Liver (tissue), 8 donors: ENCODE measurements at regions not wholly inside any gene's neighbourhood (a gene's known extent, or its start where the extent isn't known, plus 50 kb on each side); places are given as distances from the start of the nearest gene placed in this dataset.

Experiments used
- DNase-seq: peaks from one replicate; pipeline ENCODE4 v3.0.0-alpha.2; 2017; ENCODE audit warnings: low spot score
- H3K27ac ChIP-seq, 2 donors: one replicate each; pipeline ENCODE4 v1.7.0; 2013; ENCODE audit warnings: inconsistent platforms in 2 of 2, low read length in 2 of 2, control low read depth in 1 of 2, low read depth in 1 of 2, mild to moderate bottlenecking in 1 of 2
- H3K27me3 ChIP-seq, 4 donors: one replicate each; pipeline versions ENCODE4 v1.6.1 to v1.7.0; 2013; ENCODE audit warnings: low read length in 3 of 4, inconsistent platforms in 1 of 4, mild to moderate bottlenecking in 1 of 4, moderate library complexity in 1 of 4; ENCODE audit not compliant: control insufficient read depth in 4 of 4, insufficient read depth in 4 of 4
- H3K36me3 ChIP-seq, 4 donors: one replicate each; pipeline versions ENCODE4 v1.6.1 to v1.7.0; 2013; ENCODE audit warnings: low read length in 3 of 4, mild to moderate bottlenecking in 3 of 4, low read depth in 1 of 4, moderate library complexity in 1 of 4; ENCODE audit not compliant: control insufficient read depth in 4 of 4, insufficient read depth in 3 of 4
- H3K4me1 ChIP-seq, 4 donors: one replicate each; pipeline versions ENCODE4 v1.6.1 to v1.7.0; 2013; ENCODE audit warnings: low read length in 3 of 4, mild to moderate bottlenecking in 3 of 4, moderate library complexity in 1 of 4; ENCODE audit not compliant: control insufficient read depth in 4 of 4, insufficient read depth in 4 of 4
- H3K4me3 ChIP-seq, 3 donors: one replicate each; pipeline versions ENCODE4 v1.6.1 to v1.7.0; 2013; ENCODE audit warnings: low read length in 3 of 3, control low read depth in 1 of 3, low read depth in 1 of 3, mild to moderate bottlenecking in 1 of 3
- H3K9ac ChIP-seq, 2 donors: one replicate each; pipeline ENCODE4 v1.7.0; 2013; ENCODE audit warnings: low read length in 2 of 2, mild to moderate bottlenecking in 2 of 2, moderate library complexity in 2 of 2, control low read depth in 1 of 2, low read depth in 1 of 2
- H3K9me3 ChIP-seq, 4 donors: one replicate each; pipeline versions ENCODE4 v1.6.1 to v1.7.0; 2013; ENCODE audit warnings: low read length in 3 of 4; ENCODE audit not compliant: control insufficient read depth in 4 of 4
- FOXA2 ChIP-seq: IDR thresholded peaks from 2 replicates; pipeline ENCODE4 v1.6.1; 2016; ENCODE audit warnings: antibody characterized with exemption
- GABPA ChIP-seq, 2 donors: IDR thresholded peaks in 1 of 2; conservative IDR thresholded peaks in 1 of 2; 2 replicates each; pipeline ENCODE4 v1.6.1; 2016; ENCODE audit warnings: antibody characterized with exemption in 2 of 2, mild to moderate bottlenecking in 1 of 2, moderate library complexity in 1 of 2
- HNF4A ChIP-seq, 2 donors: conservative IDR thresholded peaks; 2 replicates each; pipeline ENCODE4 v1.6.1; 2016; ENCODE audit warnings: antibody characterized with exemption in 2 of 2, mild to moderate bottlenecking in 2 of 2
- HNF4G ChIP-seq: IDR thresholded peaks from 2 replicates; pipeline ENCODE4 v1.6.1; 2016; ENCODE audit warnings: antibody characterized with exemption
- JUND ChIP-seq, 2 donors: IDR thresholded peaks; 2 replicates each; pipeline ENCODE4 v1.6.1; 2016; ENCODE audit warnings: antibody characterized with exemption in 2 of 2
- NR2F2 ChIP-seq: IDR thresholded peaks from 2 replicates; pipeline ENCODE4 v1.6.1; 2016; ENCODE audit warnings: antibody characterized with exemption
- TAF1 ChIP-seq: conservative IDR thresholded peaks from 2 replicates; pipeline ENCODE4 v1.6.1; 2016; ENCODE audit warnings: antibody characterized with exemption, mild to moderate bottlenecking
- YY1 ChIP-seq: IDR thresholded peaks from 2 replicates; pipeline ENCODE4 v1.6.1; 2016; ENCODE audit warnings: antibody characterized with exemption, mild to moderate bottlenecking
- WGBS: extraction: QIAGEN DNeasy Blood & Tissue Kit; methylation state at CpG from one replicate; pipeline ENCODE4 v1.1.7; 2013; 5-methylcytosine and 5-hydroxymethylcytosine counted together
- TF ChIP-seq, protein P1 (sequence below): IDR thresholded peaks from 2 replicates; pipeline ENCODE4 v1.6.1; 2016; ENCODE audit warnings: antibody characterized with exemption
- TF ChIP-seq, protein P2 (sequence below): fragments of 150-350 bp; IDR thresholded peaks from 2 replicates; pipeline ENCODE4 v1.5.1; 2017; ENCODE audit warnings: improper control_type of control experiment, low read depth, low read length; ENCODE audit not compliant: missing input control
- TF ChIP-seq, protein P3 (sequence below): IDR thresholded peaks from 2 replicates; pipeline ENCODE4 v1.6.1; 2016; ENCODE audit warnings: antibody characterized with exemption, mild to moderate bottlenecking
- donor health status: healthy.
- donor health status: healthy.
- donor health status: healthy.
- donor health status: healthy.
- donor health status: healthy.

DNA sequence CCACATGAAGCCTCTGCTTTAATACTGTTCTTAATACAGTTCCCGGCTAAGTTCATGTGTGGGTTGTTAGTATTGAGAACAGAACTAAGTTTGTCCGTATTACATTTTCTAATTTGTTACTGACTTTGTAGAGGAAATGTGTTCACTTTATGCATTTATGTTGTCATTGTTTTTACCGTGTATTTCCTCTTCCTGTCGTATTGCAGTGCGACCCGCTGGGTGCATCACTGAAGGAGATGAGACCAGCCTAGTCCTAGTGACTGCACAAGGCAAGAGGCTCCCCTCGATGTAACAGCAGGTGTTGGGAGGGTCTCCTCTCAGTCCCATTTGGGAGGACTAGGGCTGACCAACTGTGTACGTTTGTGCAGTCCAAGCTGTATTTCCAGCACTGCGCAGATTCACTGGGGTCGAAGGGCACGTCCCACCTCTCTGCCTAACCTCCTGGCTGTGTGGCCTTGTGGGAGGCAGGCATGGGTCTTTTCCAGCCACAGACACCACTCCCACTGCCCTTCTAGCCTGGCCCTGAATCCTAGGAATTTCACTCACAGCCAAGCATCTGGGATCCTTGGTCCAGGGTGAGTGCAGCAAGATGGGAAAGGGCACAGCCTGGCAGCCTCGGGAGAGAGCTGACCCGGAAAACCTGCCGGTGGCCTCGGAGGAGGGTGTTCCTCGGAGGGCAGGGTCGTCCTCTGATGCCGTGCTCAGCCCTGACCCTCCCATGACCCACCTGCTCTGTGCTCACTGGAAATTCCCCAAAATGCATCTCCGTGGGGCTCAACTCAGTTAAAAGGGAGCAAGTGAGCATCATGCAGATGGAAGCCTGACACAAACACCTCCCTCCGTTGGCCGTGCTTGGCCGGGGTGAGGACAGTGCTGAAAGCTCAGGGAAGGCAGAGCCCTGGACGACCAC is 63.9 kb upstream of the FAM20C start:
- Histone ChIP-seq H3K27ac (no peak overlapping the region), H3K36me3 (no peaks in the 10 kb centered on the region), H3K4me3 (no peak overlapping the region), H3K27me3 (no peaks in the 10 kb centered on the region), H3K4me1 (no peaks in the 10 kb centered on the region), H3K9ac (no peak overlapping the region), H3K9me3 (no peaks in the 10 kb centered on the region)
- no peak for DNase-seq
- WGBS, result 82% methylated on average over 23 of the region's 23 CpGs
- TF ChIP-seq HNF4A (conservative IDR thresholded peaks at IDR 0.05) (no peak), HNF4G (no peak), YY1 (no peak), NR2F2 (no peak), GABPA (IDR thresholded peaks at IDR 0.05 in 1 of 2, conservative IDR thresholded peaks at IDR 0.05 in 1 of 2) (no peak)
- TF ChIP-seq, protein P1, sequence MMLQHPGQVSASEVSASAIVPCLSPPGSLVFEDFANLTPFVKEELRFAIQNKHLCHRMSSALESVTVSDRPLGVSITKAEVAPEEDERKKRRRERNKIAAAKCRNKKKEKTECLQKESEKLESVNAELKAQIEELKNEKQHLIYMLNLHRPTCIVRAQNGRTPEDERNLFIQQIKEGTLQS, result no peak
- TF ChIP-seq, protein P2, sequence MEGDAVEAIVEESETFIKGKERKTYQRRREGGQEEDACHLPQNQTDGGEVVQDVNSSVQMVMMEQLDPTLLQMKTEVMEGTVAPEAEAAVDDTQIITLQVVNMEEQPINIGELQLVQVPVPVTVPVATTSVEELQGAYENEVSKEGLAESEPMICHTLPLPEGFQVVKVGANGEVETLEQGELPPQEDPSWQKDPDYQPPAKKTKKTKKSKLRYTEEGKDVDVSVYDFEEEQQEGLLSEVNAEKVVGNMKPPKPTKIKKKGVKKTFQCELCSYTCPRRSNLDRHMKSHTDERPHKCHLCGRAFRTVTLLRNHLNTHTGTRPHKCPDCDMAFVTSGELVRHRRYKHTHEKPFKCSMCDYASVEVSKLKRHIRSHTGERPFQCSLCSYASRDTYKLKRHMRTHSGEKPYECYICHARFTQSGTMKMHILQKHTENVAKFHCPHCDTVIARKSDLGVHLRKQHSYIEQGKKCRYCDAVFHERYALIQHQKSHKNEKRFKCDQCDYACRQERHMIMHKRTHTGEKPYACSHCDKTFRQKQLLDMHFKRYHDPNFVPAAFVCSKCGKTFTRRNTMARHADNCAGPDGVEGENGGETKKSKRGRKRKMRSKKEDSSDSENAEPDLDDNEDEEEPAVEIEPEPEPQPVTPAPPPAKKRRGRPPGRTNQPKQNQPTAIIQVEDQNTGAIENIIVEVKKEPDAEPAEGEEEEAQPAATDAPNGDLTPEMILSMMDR, result no peak

DNA sequence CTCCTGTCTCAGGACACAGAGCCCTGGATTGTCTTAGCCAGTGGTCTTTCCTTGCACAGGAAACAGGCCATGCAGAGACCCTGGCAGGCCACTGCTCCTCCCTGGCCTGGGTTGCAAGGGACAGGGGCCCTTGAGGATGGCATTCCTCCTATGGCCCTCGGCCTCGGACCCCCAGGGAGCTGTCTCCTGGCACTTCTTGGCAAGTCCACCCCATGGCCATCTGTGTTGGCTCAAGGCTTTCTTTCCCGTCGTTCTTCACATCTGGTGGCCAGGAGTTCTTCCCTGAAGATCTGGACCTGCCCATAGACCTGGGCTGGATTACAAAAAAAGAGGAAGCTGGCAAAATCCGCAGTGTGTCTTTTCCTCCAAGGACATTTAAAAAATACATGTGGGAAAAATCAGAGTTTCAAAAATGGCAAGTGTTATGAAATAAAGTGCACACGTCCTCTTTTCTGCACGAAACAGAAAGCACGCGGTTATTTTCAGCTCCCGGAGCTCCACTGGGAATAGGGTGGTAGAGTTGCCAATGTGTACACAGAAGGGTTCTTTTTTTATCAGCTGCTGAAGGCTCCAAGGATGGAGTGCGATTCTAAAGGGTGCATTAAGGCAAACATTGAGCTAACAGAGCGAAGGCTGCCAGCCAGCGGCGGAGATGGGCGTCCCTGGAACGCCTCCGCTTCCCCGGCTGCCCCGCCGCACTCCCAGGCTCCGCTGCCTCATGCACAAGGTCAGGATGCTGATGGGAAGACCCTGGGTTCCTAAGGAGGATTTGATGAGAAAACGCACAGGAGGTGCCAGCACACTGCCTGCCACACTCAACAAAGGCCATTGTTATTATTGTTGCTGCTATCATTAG is 62.8 kb upstream of the FAM20C start:
- H3K27me3 ChIP-seq, result no peaks in the 10 kb centered on the region
- H3K27ac ChIP-seq, result no peak overlapping the region
- H3K9me3 ChIP-seq, result no peaks in the 10 kb centered on the region
- no peak for DNase-seq
- H3K36me3 ChIP-seq, result no peaks in the 10 kb centered on the region
- WGBS, result 82% methylated on average over 22 of the region's 22 CpGs
- H3K9ac ChIP-seq, result no peak overlapping the region
- H3K4me1 ChIP-seq, result no peaks in the 10 kb centered on the region
- TF ChIP-seq, protein P3, sequence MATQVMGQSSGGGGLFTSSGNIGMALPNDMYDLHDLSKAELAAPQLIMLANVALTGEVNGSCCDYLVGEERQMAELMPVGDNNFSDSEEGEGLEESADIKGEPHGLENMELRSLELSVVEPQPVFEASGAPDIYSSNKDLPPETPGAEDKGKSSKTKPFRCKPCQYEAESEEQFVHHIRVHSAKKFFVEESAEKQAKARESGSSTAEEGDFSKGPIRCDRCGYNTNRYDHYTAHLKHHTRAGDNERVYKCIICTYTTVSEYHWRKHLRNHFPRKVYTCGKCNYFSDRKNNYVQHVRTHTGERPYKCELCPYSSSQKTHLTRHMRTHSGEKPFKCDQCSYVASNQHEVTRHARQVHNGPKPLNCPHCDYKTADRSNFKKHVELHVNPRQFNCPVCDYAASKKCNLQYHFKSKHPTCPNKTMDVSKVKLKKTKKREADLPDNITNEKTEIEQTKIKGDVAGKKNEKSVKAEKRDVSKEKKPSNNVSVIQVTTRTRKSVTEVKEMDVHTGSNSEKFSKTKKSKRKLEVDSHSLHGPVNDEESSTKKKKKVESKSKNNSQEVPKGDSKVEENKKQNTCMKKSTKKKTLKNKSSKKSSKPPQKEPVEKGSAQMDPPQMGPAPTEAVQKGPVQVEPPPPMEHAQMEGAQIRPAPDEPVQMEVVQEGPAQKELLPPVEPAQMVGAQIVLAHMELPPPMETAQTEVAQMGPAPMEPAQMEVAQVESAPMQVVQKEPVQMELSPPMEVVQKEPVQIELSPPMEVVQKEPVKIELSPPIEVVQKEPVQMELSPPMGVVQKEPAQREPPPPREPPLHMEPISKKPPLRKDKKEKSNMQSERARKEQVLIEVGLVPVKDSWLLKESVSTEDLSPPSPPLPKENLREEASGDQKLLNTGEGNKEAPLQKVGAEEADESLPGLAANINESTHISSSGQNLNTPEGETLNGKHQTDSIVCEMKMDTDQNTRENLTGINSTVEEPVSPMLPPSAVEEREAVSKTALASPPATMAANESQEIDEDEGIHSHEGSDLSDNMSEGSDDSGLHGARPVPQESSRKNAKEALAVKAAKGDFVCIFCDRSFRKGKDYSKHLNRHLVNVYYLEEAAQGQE, result no peak
- H3K4me3 ChIP-seq, result no peak overlapping the region

DNA sequence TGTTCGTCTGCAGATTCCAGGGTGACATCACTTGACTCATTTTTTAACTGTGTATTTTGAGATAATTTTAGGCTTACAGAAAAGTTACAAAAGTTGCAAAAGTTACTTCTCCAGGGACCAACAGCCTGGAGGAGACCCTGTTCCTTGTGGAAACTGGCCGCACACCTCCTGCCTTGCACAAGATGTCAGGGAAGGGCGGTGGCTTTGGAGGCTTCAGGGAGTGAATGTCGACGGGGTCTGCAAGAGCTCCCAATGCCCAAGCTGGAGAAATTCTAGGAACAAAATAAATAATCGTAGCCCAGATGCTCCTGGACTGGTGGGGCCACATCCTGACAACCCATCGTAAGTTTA is 62.2 kb upstream of the FAM20C start:
- no peak for DNase-seq
- WGBS, result 82% methylated on average over 7 of the region's 7 CpGs
- Histone ChIP-seq H3K9me3 (no peaks in the 10 kb centered on the region), H3K36me3 (no peaks in the 10 kb centered on the region), H3K27me3 (no peaks in the 10 kb centered on the region), H3K27ac (no peak overlapping the region), H3K4me1 (no peaks in the 10 kb centered on the region), H3K4me3 (no peak overlapping the region), H3K9ac (no peak overlapping the region)
- TF ChIP-seq JUND (IDR thresholded peaks at IDR 0.05), result no peak
- no peak for TF ChIP-seq HNF4G
- no peak for TF ChIP-seq TAF1
- no peak for TF ChIP-seq FOXA2
- no peak for TF ChIP-seq HNF4A (conservative IDR thresholded peaks at IDR 0.05)
